ENCODE measurements at regions not wholly inside any gene's neighbourhood (a gene's known extent, or its start where the extent isn't known, plus 50 kb on each side); places are given as distances from the start of the nearest gene placed in this dataset.

DNA sequence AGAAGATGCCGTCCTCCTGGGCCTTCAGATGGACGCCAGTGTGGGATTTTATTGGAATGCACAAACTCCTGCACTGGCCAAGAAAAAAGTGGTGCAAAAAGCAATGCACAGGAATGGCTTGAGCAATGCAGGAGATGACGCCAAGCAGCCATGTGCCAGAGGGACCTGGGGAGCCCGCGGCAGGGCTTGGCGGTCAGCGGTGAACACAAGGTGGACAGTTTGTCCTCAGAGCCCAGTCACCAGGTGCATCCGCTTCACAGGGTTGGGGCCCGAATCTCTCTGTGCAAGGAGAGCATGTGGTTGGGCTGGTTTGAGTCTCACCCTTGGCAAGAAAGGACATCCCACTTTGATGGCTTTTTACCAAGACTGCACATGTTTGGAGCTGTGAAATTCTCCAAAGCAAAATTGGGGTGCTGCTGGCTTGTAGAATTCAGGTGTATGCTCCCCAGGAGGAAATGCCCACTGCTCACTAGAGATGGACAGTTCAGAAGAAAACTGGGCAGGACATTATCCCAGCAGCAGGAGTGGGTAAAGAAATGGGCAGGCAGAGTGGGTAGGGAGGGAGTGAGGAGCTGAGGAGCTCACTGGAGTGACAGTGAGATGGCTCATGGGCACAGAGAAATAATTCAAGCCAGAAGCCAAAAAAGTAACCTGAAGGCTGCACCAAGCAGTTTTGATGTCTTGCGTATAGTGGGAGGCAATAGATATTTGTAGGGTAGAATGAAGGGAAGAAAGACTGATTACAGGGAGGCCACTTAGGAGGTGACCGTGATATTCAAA, 463.9 kb downstream of the MTRR start:
- no peak for TF ChIP-seq CTCF (IDR thresholded peaks at IDR 0.05)
- TF ChIP-seq POLR2AphosphoS5 (IDR thresholded peaks at IDR 0.05): no peak
